ENCODE measurements at regions not wholly inside any gene's neighbourhood (a gene's known extent, or its start where the extent isn't known, plus 50 kb on each side); places are given as distances from the start of the nearest gene placed in this dataset.
A peak's percentile ranks its signal among the peaks of the same experiment; 100 is the strongest.

GRCh38 chr12:124506145-124506831 is 61.1 kb downstream of the NCOR2 start:
- H3K9me3 ChIP-seq = no peaks in the 10 kb centered on the region
- H3K4me3 ChIP-seq = no peak overlapping the region
- no peaks in the 10 kb centered on the region for H3K36me3 ChIP-seq
- peak overlapping the region; percentile 59 to 65 for H3K27ac ChIP-seq
- DNase-seq (ENCODE audit: low spot score in 2 of 2) = peak in 1 of 2 donors; percentile 84
- H3K4me1 ChIP-seq = peaks cover 0 to 39% of the 10 kb centered on the region in 2 donors
- TF ChIP-seq CTCF (IDR thresholded peaks at IDR 0.05) = no peak
- no peaks in the 10 kb centered on the region for H3K27me3 ChIP-seq
- intact Hi-C loops (cut with DNase I) = no loop called here

DNA sequence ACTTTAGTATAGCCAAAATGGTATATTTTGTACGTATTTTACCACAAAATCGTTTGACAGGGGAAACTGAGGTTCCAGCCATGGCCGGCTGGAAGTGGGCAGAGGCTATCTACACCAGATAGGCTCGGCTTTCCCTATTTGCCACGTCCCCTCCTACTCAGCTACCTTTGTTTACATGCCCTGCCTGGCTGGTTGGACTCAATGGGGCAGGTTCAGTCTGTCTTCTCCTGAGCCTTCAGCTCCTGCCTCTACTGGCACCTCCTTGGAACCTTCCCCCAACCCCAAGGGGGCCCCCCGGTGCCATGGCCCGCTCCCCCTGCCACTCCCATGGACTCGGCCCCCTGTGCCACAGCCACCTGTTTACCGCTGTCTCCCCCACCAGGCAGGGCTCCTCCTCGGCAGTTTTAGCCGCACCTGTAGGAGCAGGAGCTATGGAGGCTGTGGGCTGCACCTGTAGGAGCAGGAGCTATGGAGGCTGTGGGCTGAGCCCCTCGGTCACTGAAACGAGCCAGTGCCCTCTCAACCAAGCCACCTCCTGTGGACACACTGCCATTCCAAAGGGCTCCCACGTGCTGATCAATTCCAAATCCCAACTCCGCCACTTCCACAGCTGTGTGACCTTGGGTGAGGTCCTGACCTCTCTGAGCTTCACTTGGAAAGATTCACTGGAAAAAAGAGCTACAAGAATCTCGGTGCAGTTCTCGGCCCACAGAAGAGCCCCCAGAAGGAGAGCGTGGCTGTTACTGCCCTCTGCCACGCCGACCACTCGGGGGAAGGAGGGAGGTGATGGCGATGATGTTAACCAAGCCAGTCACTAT is 62.2 kb downstream of the NCOR2 start:
- H3K36me3 ChIP-seq = no peaks in the 10 kb centered on the region
- TF ChIP-seq CTCF (IDR thresholded peaks at IDR 0.05) = no peak
- DNase-seq (ENCODE audit: low spot score in 2 of 2) = no peak
- intact Hi-C loops (cut with DNase I) = no loop called here
- H3K27ac ChIP-seq = peak overlapping the region in 1 of 2 donors; percentile 65
- H3K27me3 ChIP-seq = no peaks in the 10 kb centered on the region
- peaks cover 4 to 44% of the 10 kb centered on the region in 2 donors for H3K4me1 ChIP-seq
- H3K4me3 ChIP-seq = no peak overlapping the region
- no peaks in the 10 kb centered on the region for H3K9me3 ChIP-seq

DNA sequence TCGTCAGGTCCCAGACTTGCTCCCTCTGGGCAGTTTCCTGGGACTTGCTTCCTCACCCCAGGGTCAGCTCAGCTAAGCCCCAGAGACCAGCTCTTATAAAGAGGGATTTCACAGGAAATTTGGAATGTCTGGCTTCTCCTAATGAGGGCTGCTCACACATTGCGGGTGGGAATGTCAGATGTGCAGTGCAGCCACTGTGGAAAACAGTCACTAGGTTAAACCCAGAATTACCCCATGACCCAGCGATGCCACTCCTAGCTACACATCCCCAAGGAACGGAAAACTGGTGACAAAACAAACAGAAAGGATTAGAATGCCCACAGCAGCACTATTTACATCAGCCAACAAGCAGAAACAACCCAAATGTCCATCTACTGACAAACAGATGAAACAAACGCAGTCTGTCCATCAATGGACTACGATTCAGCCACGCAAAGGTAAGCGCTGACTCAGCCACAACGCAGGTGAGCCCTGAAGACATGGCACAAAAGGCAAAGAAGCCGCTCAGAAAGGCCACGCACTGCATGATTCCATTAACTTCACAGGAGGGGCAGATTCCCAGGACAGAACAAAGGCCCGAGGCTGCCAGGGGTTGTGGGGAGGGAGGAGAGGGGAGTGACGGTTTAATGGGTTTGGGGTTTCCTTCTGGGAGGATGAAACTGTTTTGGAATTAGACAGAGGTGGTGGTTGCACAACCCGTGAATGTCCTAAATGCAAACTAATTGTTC is 63.0 kb downstream of the NCOR2 start:
- TF ChIP-seq CTCF (IDR thresholded peaks at IDR 0.05) = no peak
- Histone ChIP-seq H3K27ac (no peak overlapping the region), H3K9me3 (no peaks in the 10 kb centered on the region), H3K27me3 (no peaks in the 10 kb centered on the region), H3K36me3 (no peaks in the 10 kb centered on the region), H3K4me3 (no peak overlapping the region), H3K4me1 (peaks cover 4 to 43% of the 10 kb centered on the region in 2 donors)
- DNase-seq (ENCODE audit: low spot score in 2 of 2) = no peak
- intact Hi-C loops (cut with DNase I) = no loop called here

DNA sequence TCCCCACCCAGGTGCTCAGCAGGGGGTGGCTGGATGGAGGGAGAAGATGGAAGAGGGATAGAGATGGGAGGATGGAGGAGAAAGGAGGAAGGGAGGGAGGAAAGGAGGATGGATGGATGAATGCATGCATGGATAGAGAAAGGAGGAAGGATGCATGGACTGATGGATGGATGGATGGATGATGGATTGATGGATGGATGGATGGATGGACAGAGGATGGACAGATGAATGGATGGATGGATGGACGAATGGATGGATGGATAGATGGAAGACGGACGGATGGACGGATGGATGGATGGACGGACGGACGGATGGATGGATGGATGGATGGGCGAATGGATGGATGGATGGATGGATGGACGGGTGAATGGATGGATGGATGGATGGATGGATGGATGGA is 64.1 kb downstream of the NCOR2 start:
- no peak for DNase-seq (ENCODE audit: low spot score in 2 of 2)
- H3K36me3 ChIP-seq = no peaks in the 10 kb centered on the region
- H3K27me3 ChIP-seq = no peaks in the 10 kb centered on the region
- intact Hi-C loops (cut with DNase I) = no loop called here
- no peak overlapping the region for H3K27ac ChIP-seq
- no peak overlapping the region for H3K4me3 ChIP-seq
- H3K9me3 ChIP-seq = no peaks in the 10 kb centered on the region
- TF ChIP-seq CTCF (IDR thresholded peaks at IDR 0.05) = no peak
- H3K4me1 ChIP-seq = peaks cover 13 to 46% of the 10 kb centered on the region in 2 donors

DNA sequence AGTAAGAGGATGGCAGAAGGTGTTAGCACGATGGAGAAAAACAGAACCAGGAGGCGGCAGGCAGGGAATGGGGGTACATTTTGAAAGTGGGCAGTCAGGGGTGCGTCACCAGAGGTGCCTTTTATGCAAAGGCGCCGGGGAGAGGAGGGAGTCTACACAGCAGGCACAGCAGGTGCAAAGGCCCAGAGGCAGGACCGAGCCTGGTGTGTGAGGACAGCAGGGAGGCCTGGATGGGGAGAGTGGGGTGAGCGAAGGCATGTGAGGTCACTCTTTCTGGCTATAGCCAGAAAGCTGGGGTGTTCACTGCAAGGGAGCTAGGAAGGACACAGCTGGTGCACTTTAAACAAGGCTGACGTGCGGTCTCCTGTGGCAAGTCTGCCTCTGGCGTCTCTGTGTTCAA is 65.0 kb downstream of the NCOR2 start:
- Histone ChIP-seq H3K4me3 (no peak overlapping the region), H3K4me1 (peaks cover 18 to 48% of the 10 kb centered on the region in 2 donors), H3K9me3 (no peaks in the 10 kb centered on the region), H3K27ac (no peak overlapping the region), H3K27me3 (no peaks in the 10 kb centered on the region), H3K36me3 (no peaks in the 10 kb centered on the region)
- intact Hi-C loops (cut with DNase I) = no loop called here
- TF ChIP-seq CTCF (IDR thresholded peaks at IDR 0.05) = no peak
- no peak for DNase-seq (ENCODE audit: low spot score in 2 of 2)
